GM11168 (cell line): ENCODE measurements at regions not wholly inside any gene's neighbourhood (a gene's known extent, or its start where the extent isn't known, plus 50 kb on each side); places are given as distances from the start of the nearest gene placed in this dataset.

Experiments used
- in situ Hi-C: fragments of 300-500 bp; cut with MboI; formaldehyde crosslinking; loops from one replicate; pipeline ENCODE4 v1.12.0; 2022; ENCODE audit warnings: low sequenced_read_pairs; ENCODE audit not compliant: unreplicated experiment

- in situ Hi-C loops: no loop called here
Observed at GRCh38 chr10:107585630-107586029, 421.1 kb upstream of the SORCS1 start.

GRCh38 chr10:107583974-107584373 lies 419.5 kb upstream of the SORCS1 start:
- in situ Hi-C loops: no loop called here

GRCh38 chr10:107579970-107580369 lies 415.5 kb upstream of the SORCS1 start:
- in situ Hi-C loops: no loop called here

- in situ Hi-C loops: no loop called here
Observed at GRCh38 chr10:107577221-107577620, 412.7 kb upstream of the SORCS1 start.

GRCh38 chr10:107576746-107577145 lies 412.2 kb upstream of the SORCS1 start:
- in situ Hi-C loops: no loop called here

- in situ Hi-C loops: no loop called here
Observed at GRCh38 chr10:107565014-107565413, 400.5 kb upstream of the SORCS1 start.

GRCh38 chr10:107561136-107561650 lies 396.7 kb upstream of the SORCS1 start:
- in situ Hi-C loops: no loop called here

GRCh38 chr10:107557916-107558315 lies 393.4 kb upstream of the SORCS1 start:
- in situ Hi-C loops: no loop called here

GRCh38 chr10:107554333-107554732 lies 389.8 kb upstream of the SORCS1 start:
- in situ Hi-C loops: no loop called here

GRCh38 chr10:107553470-107553869 lies 389.0 kb upstream of the SORCS1 start:
- in situ Hi-C loops: no loop called here

GRCh38 chr10:107552963-107553362 lies 388.5 kb upstream of the SORCS1 start:
- in situ Hi-C loops: no loop called here

- in situ Hi-C loops: no loop called here
Observed at GRCh38 chr10:107548301-107548700, 383.8 kb upstream of the SORCS1 start.

- in situ Hi-C loops: no loop called here
Observed at GRCh38 chr10:107546986-107547385, 382.5 kb upstream of the SORCS1 start.

GRCh38 chr10:107546284-107546683 lies 381.8 kb upstream of the SORCS1 start:
- in situ Hi-C loops: no loop called here

GRCh38 chr10:107545717-107546116 lies 381.2 kb upstream of the SORCS1 start:
- in situ Hi-C loops: no loop called here

- in situ Hi-C loops: no loop called here
Observed at GRCh38 chr10:107544706-107545520, 380.4 kb upstream of the SORCS1 start.

- in situ Hi-C loops: no loop called here
Observed at GRCh38 chr10:107542607-107543006, 378.1 kb upstream of the SORCS1 start.

- in situ Hi-C loops: no loop called here
Observed at GRCh38 chr10:107542016-107542415, 377.5 kb upstream of the SORCS1 start.

GRCh38 chr10:107540981-107541380 lies 376.5 kb upstream of the SORCS1 start:
- in situ Hi-C loops: no loop called here

- in situ Hi-C loops: no loop called here
Observed at GRCh38 chr10:107529350-107529749, 364.8 kb upstream of the SORCS1 start.

GRCh38 chr10:107520348-107520747 lies 355.8 kb upstream of the SORCS1 start:
- in situ Hi-C loops: no loop called here

GRCh38 chr10:107517811-107518210 lies 353.3 kb upstream of the SORCS1 start:
- in situ Hi-C loops: no loop called here
